ENCODE measurements at regions not wholly inside any gene's neighbourhood (a gene's known extent, or its start where the extent isn't known, plus 50 kb on each side); places are given as distances from the start of the nearest gene placed in this dataset.

- Histone ChIP-seq H3K27me3 (ENCODE audit: control insufficient read depth, insufficient read depth, low read length) (peaks cover 7% of the 10 kb centered on the region), H3K27ac (ENCODE audit: low read length) (no peak overlapping the region), H3K36me3 (ENCODE audit: control insufficient read depth, low read depth, low read length) (no peaks in the 10 kb centered on the region), H3K9ac (ENCODE audit: low read length) (no peak overlapping the region), H3K4me3 (ENCODE audit: low read length) (no peak overlapping the region), H3K4me1 (ENCODE audit: control insufficient read depth, low read depth, low read length) (peaks cover under 1% of the 10 kb centered on the region), H3K9me3 (ENCODE audit: control insufficient read depth, low read depth, low read length) (no peaks in the 10 kb centered on the region)
These were observed 332.2 kb downstream of the TEX29 start for GRCh38 chr13:111652676-111653075.

GRCh38 chr13:111654531-111654930 is 334.1 kb downstream of the TEX29 start:
- no peaks in the 10 kb centered on the region for H3K36me3 ChIP-seq (ENCODE audit: control insufficient read depth, low read depth, low read length)
- no peak overlapping the region for H3K27ac ChIP-seq (ENCODE audit: low read length)
- H3K27me3 ChIP-seq (ENCODE audit: control insufficient read depth, insufficient read depth, low read length) = peaks cover 10% of the 10 kb centered on the region
- H3K4me3 ChIP-seq (ENCODE audit: low read length) = no peak overlapping the region
- H3K9ac ChIP-seq (ENCODE audit: low read length) = no peak overlapping the region
- H3K9me3 ChIP-seq (ENCODE audit: control insufficient read depth, low read depth, low read length) = no peaks in the 10 kb centered on the region
- peaks cover 17% of the 10 kb centered on the region for H3K4me1 ChIP-seq (ENCODE audit: control insufficient read depth, low read depth, low read length)

- peaks cover 15% of the 10 kb centered on the region for H3K27me3 ChIP-seq (ENCODE audit: control insufficient read depth, insufficient read depth, low read length)
- peaks cover 17% of the 10 kb centered on the region for H3K4me1 ChIP-seq (ENCODE audit: control insufficient read depth, low read depth, low read length)
- no peaks in the 10 kb centered on the region for H3K9me3 ChIP-seq (ENCODE audit: control insufficient read depth, low read depth, low read length)
- no peak overlapping the region for H3K9ac ChIP-seq (ENCODE audit: low read length)
- H3K36me3 ChIP-seq (ENCODE audit: control insufficient read depth, low read depth, low read length) = no peaks in the 10 kb centered on the region
- H3K4me3 ChIP-seq (ENCODE audit: low read length) = no peak overlapping the region
- H3K27ac ChIP-seq (ENCODE audit: low read length) = no peak overlapping the region
These were observed 336.0 kb downstream of the TEX29 start for GRCh38 chr13:111656439-111656838.

- Histone ChIP-seq H3K27me3 (ENCODE audit: control insufficient read depth, insufficient read depth, low read length) (peaks cover 15% of the 10 kb centered on the region), H3K9ac (ENCODE audit: low read length) (no peak overlapping the region), H3K9me3 (ENCODE audit: control insufficient read depth, low read depth, low read length) (no peaks in the 10 kb centered on the region), H3K27ac (ENCODE audit: low read length) (no peak overlapping the region), H3K4me3 (ENCODE audit: low read length) (no peak overlapping the region), H3K4me1 (ENCODE audit: control insufficient read depth, low read depth, low read length) (peaks cover 17% of the 10 kb centered on the region), H3K36me3 (ENCODE audit: control insufficient read depth, low read depth, low read length) (no peaks in the 10 kb centered on the region)
These were observed 336.6 kb downstream of the TEX29 start for GRCh38 chr13:111657013-111657412.

- no peaks in the 10 kb centered on the region for H3K36me3 ChIP-seq (ENCODE audit: control insufficient read depth, low read depth, low read length)
- H3K9me3 ChIP-seq (ENCODE audit: control insufficient read depth, low read depth, low read length) = no peaks in the 10 kb centered on the region
- H3K27me3 ChIP-seq (ENCODE audit: control insufficient read depth, insufficient read depth, low read length) = peaks cover 15% of the 10 kb centered on the region
- H3K27ac ChIP-seq (ENCODE audit: low read length) = no peak overlapping the region
- peak overlapping the region; percentile 5 for H3K9ac ChIP-seq (ENCODE audit: low read length)
- peaks cover 17% of the 10 kb centered on the region for H3K4me1 ChIP-seq (ENCODE audit: control insufficient read depth, low read depth, low read length)
- H3K4me3 ChIP-seq (ENCODE audit: low read length) = no peak overlapping the region
These were observed 338.0 kb downstream of the TEX29 start for GRCh38 chr13:111658145-111659100.

GRCh38 chr13:111659219-111659775 is 338.9 kb downstream of the TEX29 start:
- H3K36me3 ChIP-seq (ENCODE audit: control insufficient read depth, low read depth, low read length) = no peaks in the 10 kb centered on the region
- no peak overlapping the region for H3K27ac ChIP-seq (ENCODE audit: low read length)
- H3K4me1 ChIP-seq (ENCODE audit: control insufficient read depth, low read depth, low read length) = peaks cover 17% of the 10 kb centered on the region
- H3K4me3 ChIP-seq (ENCODE audit: low read length) = no peak overlapping the region
- no peaks in the 10 kb centered on the region for H3K9me3 ChIP-seq (ENCODE audit: control insufficient read depth, low read depth, low read length)
- H3K9ac ChIP-seq (ENCODE audit: low read length) = no peak overlapping the region
- peaks cover 15% of the 10 kb centered on the region for H3K27me3 ChIP-seq (ENCODE audit: control insufficient read depth, insufficient read depth, low read length)

GRCh38 chr13:111659842-111660241 is 339.4 kb downstream of the TEX29 start:
- Histone ChIP-seq H3K36me3 (ENCODE audit: control insufficient read depth, low read depth, low read length) (no peaks in the 10 kb centered on the region), H3K4me1 (ENCODE audit: control insufficient read depth, low read depth, low read length) (peaks cover 17% of the 10 kb centered on the region), H3K9me3 (ENCODE audit: control insufficient read depth, low read depth, low read length) (no peaks in the 10 kb centered on the region), H3K27me3 (ENCODE audit: control insufficient read depth, insufficient read depth, low read length) (peaks cover 15% of the 10 kb centered on the region), H3K9ac (ENCODE audit: low read length) (no peak overlapping the region), H3K4me3 (ENCODE audit: low read length) (no peak overlapping the region), H3K27ac (ENCODE audit: low read length) (no peak overlapping the region)

- Histone ChIP-seq H3K4me3 (ENCODE audit: low read length) (no peak overlapping the region), H3K4me1 (ENCODE audit: control insufficient read depth, low read depth, low read length) (peaks cover 17% of the 10 kb centered on the region), H3K9me3 (ENCODE audit: control insufficient read depth, low read depth, low read length) (no peaks in the 10 kb centered on the region), H3K9ac (ENCODE audit: low read length) (no peak overlapping the region), H3K36me3 (ENCODE audit: control insufficient read depth, low read depth, low read length) (no peaks in the 10 kb centered on the region), H3K27ac (ENCODE audit: low read length) (no peak overlapping the region), H3K27me3 (ENCODE audit: control insufficient read depth, insufficient read depth, low read length) (peaks cover 15% of the 10 kb centered on the region)
These were observed 340.6 kb downstream of the TEX29 start for GRCh38 chr13:111661052-111661451.

- H3K36me3 ChIP-seq (ENCODE audit: control insufficient read depth, low read depth, low read length) = no peaks in the 10 kb centered on the region
- H3K9ac ChIP-seq (ENCODE audit: low read length) = no peak overlapping the region
- peaks cover 15% of the 10 kb centered on the region for H3K27me3 ChIP-seq (ENCODE audit: control insufficient read depth, insufficient read depth, low read length)
- peaks cover 17% of the 10 kb centered on the region for H3K4me1 ChIP-seq (ENCODE audit: control insufficient read depth, low read depth, low read length)
- H3K9me3 ChIP-seq (ENCODE audit: control insufficient read depth, low read depth, low read length) = no peaks in the 10 kb centered on the region
- no peak overlapping the region for H3K27ac ChIP-seq (ENCODE audit: low read length)
- no peak overlapping the region for H3K4me3 ChIP-seq (ENCODE audit: low read length)
These were observed 341.3 kb downstream of the TEX29 start for GRCh38 chr13:111661776-111662175.

GRCh38 chr13:111662451-111662850 is 342.0 kb downstream of the TEX29 start:
- H3K36me3 ChIP-seq (ENCODE audit: control insufficient read depth, low read depth, low read length) = no peaks in the 10 kb centered on the region
- peaks cover 17% of the 10 kb centered on the region for H3K4me1 ChIP-seq (ENCODE audit: control insufficient read depth, low read depth, low read length)
- H3K27ac ChIP-seq (ENCODE audit: low read length) = no peak overlapping the region
- H3K27me3 ChIP-seq (ENCODE audit: control insufficient read depth, insufficient read depth, low read length) = peaks cover 9% of the 10 kb centered on the region
- no peak overlapping the region for H3K9ac ChIP-seq (ENCODE audit: low read length)
- no peaks in the 10 kb centered on the region for H3K9me3 ChIP-seq (ENCODE audit: control insufficient read depth, low read depth, low read length)
- H3K4me3 ChIP-seq (ENCODE audit: low read length) = no peak overlapping the region

- peaks cover 14% of the 10 kb centered on the region for H3K4me1 ChIP-seq (ENCODE audit: control insufficient read depth, low read depth, low read length)
- peaks cover 7% of the 10 kb centered on the region for H3K27me3 ChIP-seq (ENCODE audit: control insufficient read depth, insufficient read depth, low read length)
- no peak overlapping the region for H3K9ac ChIP-seq (ENCODE audit: low read length)
- no peaks in the 10 kb centered on the region for H3K9me3 ChIP-seq (ENCODE audit: control insufficient read depth, low read depth, low read length)
- no peaks in the 10 kb centered on the region for H3K36me3 ChIP-seq (ENCODE audit: control insufficient read depth, low read depth, low read length)
- no peak overlapping the region for H3K27ac ChIP-seq (ENCODE audit: low read length)
- H3K4me3 ChIP-seq (ENCODE audit: low read length) = no peak overlapping the region
These were observed 342.5 kb downstream of the TEX29 start for GRCh38 chr13:111662895-111663294.

- Histone ChIP-seq H3K36me3 (ENCODE audit: control insufficient read depth, low read depth, low read length) (no peaks in the 10 kb centered on the region), H3K4me1 (ENCODE audit: control insufficient read depth, low read depth, low read length) (peaks cover 10% of the 10 kb centered on the region), H3K27ac (ENCODE audit: low read length) (no peak overlapping the region), H3K9ac (ENCODE audit: low read length) (no peak overlapping the region), H3K4me3 (ENCODE audit: low read length) (no peak overlapping the region), H3K27me3 (ENCODE audit: control insufficient read depth, insufficient read depth, low read length) (peaks cover 7% of the 10 kb centered on the region), H3K9me3 (ENCODE audit: control insufficient read depth, low read depth, low read length) (no peaks in the 10 kb centered on the region)
These were observed 343.1 kb downstream of the TEX29 start for GRCh38 chr13:111663505-111663904.
